ENCODE measurements at regions not wholly inside any gene's neighbourhood (a gene's known extent, or its start where the extent isn't known, plus 50 kb on each side); places are given as distances from the start of the nearest gene placed in this dataset.
A peak's percentile ranks its signal among the peaks of the same experiment; 100 is the strongest.
"Not testable (repeated sequence)": the region's sequence is repeated elsewhere in the genome, so short reads cannot be mapped to it uniquely, and the experiment has no call there.

- peak; percentile 45 for DNase-seq (ENCODE audit: low spot score)
These were observed 301.3 kb upstream of the ADCY2 start for GRCh38 chr5:7094626-7095025.

DNA sequence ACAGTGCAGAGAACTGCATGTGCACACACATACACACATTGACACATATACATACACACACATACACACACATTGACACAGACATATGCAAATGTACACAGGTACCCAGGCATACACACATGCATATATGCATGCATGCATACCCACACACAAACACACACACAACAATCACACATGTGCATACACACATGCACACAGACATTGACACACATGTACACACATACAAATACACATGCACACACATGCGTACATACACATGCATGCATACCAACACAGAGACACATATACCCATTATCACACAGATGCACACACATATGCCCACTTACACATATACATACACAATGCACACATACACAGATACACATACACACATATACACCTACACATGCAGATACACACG is 299.6 kb upstream of the ADCY2 start:
- no peak for DNase-seq (ENCODE audit: low spot score)

DNA sequence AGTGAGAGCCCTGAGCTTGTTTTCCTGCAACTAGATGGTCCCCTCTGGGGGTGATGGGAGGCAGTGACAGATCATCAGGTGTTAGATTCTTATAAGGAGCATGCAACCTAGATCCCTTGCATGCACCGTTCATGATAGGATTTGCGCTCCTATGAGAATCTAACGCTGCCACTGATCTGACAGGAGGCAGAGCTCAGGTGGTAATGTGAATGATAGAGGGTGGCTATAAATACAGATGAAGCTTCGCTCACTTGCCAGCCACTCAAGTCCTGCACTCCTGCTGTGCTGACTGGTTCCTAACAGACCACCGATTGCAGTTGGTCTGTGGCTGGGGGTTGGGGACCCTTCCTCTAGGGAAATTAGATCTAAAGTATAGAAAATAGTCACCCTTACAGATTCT is 290.6 kb upstream of the ADCY2 start:
- no peak for DNase-seq (ENCODE audit: low spot score)

DNA sequence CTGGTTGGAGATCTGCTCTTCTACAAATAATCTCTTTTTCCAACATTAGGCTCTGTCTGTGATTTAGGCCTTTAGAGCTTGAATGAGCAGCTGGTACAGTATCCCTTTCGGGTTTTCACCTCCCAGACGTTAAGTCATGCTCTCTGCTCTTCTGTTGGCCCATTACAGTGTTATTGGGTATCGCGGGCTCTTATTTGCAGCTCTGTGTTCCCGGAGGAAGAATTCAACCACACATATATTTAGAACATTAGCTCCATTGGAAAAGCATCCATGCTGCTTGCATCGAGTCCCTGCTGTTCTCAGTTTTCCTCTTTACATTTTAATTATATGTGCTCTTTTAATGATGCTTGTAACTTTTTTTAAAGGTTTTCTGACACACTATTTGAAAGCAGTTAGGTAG is 278.0 kb upstream of the ADCY2 start:
- no peak for DNase-seq (ENCODE audit: low spot score)

GRCh38 chr5:7131680-7132079 is 264.3 kb upstream of the ADCY2 start:
- no peak for DNase-seq (ENCODE audit: low spot score)

GRCh38 chr5:7146886-7147285 is 249.1 kb upstream of the ADCY2 start:
- no peak for DNase-seq (ENCODE audit: low spot score)

DNA sequence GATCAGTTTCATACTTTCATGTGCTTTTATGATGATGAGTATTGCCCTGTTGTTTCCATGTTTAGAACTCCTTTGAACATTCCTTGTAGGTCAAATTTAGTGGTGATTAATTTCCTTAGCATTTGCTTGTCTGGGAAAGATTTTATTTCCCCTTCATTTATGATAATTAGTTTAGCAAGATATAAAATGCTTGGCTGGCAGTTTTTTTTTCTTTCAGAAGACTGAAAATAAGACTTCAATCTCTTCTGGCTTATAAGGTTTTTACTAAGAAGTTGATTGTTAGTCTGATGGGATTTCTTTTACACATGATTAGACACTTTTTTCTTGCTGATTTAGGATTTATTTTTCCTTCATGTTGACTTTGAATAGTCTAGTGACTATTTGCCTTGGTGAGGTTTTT is 238.9 kb upstream of the ADCY2 start:
- no peak for DNase-seq (ENCODE audit: low spot score)

DNA sequence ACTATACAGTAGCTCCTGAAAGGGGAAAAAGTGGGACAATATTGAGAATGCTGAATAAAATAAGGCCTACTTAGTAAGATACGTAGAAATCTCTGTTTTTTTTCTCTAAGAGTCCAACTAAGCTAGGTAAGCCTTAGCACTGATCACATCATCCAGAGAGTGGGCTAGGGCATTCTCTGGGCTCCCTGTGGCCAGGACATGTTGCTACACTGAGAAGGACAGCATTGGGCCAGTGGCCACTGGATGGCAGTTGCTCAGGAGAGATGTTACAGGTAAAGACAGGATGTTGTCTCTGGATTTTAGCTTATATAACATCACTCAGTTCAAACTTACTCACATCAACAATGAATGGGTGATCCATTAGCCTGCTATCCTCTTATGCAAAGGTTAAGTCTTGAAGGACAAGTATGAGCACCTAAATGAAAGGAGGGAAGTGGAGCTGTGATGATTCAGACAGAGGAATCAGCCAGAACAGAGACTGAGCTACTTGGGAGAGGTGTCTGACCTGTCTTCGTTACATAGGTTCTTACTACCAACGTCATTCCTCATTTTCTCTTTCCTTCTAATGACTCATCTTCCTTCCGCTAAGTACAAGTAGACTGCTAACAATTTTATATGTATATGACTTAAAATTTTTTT is 226.6 kb upstream of the ADCY2 start:
- no peak for DNase-seq (ENCODE audit: low spot score)

GRCh38 chr5:7170785-7171184 is 225.2 kb upstream of the ADCY2 start:
- not testable (repeated sequence) for DNase-seq (ENCODE audit: low spot score)

- no peak for DNase-seq (ENCODE audit: low spot score)
These were observed 216.6 kb upstream of the ADCY2 start for GRCh38 chr5:7179364-7179763.

DNA sequence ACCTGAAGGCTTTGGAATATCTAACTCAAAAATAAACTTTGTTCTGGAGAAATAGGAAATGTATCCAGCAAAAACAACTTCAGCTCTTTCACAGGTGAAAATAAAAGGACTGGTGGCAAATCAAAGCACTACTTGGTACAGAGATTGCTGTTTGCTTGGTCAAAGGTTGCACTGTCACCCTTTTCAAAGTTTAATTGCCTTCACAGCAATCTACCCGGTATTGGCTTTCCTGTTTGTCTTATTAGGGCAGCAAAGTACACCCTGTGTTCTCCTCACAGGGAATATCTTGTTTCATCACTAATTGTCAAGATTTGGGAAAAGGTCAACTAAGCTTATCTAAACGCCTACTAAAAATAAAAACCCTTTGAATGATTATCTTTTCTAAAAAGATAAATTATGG is 214.1 kb upstream of the ADCY2 start:
- DNase-seq (ENCODE audit: low spot score), result no peak

DNA sequence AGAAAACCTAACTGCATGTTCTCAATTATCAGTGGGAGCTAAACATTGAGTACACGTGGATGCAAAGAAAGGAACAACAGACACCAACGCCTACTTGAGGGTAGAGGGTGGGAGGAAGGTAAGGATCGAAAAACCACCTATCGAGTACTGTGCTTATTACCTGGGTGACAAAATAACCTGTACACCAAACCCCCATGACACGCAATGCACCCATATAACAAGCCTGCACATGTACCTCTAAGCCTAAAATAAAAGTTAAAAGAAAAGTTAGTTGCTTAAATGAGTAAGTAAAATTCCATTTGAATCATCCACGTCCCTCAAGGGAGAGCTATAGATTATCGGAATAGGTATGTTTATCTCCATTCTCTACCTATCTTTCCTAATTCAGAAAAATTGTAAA is 210.2 kb upstream of the ADCY2 start:
- DNase-seq (ENCODE audit: low spot score), result no peak

- DNase-seq (ENCODE audit: low spot score), result no peak
These were observed 209.1 kb upstream of the ADCY2 start for GRCh38 chr5:7186818-7187217.

DNA sequence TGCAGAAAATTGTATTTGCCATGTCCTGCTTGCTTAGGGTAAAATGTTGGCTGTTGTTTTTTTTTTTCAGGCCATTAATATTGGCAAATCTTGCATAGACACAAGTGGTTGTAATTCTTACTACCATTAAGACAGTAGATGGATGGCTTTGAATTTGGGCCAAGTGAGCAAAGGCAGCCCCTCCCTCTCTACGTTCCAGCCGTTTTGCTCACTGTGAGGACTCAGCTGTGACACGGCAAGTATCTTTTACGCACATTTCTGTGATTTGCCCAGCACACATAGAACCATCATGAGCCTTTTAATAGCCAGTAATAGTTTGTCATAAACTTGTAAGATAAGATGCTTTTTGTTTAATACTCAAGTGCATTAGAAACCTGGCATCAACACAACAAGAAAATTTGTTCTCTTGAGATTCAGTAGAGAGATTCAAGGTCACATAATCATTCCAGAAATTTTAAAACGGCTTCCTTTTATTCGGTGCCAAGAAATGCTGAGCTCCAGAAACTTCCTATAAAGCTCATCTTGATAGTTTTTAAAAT is 205.2 kb upstream of the ADCY2 start:
- peak; percentile 6 for DNase-seq (ENCODE audit: low spot score)

DNA sequence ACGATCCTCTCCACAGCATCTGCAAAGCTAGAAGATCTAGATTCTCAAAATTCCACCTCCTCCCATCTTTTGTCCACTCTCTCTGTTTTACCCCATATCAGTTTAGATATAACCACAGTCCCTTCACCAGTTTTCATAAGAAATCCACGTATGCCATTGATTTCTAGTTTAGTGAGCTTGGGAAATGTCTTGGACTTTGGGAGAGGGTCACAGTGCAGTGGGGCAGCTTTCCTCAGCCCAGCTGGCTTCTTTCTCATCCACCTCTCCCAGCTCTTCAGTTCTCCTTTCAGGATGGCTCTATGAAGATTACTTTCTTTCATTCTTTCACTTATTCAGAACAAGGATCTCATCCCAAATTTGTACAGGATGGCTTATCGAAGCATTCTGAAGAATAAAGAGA is 203.9 kb upstream of the ADCY2 start:
- no peak for DNase-seq (ENCODE audit: low spot score)

- no peak for DNase-seq (ENCODE audit: low spot score)
These were observed 193.1 kb upstream of the ADCY2 start for GRCh38 chr5:7202846-7203245.

GRCh38 chr5:7207979-7208378 is 188.0 kb upstream of the ADCY2 start:
- no peak for DNase-seq (ENCODE audit: low spot score)

DNA sequence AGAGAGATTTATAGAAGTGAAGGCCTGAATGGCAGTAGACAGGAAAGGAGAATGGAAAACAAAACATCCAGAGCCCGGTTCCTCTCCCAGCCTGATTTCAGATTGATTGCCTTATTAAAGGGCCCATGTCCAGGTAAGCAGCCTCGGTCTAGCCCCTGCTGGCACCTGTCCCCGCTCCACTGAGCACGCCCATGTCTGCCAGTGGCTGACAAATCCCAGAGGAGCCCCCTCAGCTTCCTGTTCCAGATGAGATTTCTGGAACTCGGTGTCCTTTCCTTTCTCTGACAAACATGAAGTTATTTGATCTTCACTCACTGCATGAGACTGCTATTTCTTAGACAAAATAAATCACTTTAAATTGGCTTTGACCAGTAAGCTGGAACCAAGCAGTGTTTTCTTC is 187.0 kb upstream of the ADCY2 start:
- no peak for DNase-seq (ENCODE audit: low spot score)

GRCh38 chr5:7209658-7210057 is 186.3 kb upstream of the ADCY2 start:
- DNase-seq (ENCODE audit: low spot score), result no peak

DNA sequence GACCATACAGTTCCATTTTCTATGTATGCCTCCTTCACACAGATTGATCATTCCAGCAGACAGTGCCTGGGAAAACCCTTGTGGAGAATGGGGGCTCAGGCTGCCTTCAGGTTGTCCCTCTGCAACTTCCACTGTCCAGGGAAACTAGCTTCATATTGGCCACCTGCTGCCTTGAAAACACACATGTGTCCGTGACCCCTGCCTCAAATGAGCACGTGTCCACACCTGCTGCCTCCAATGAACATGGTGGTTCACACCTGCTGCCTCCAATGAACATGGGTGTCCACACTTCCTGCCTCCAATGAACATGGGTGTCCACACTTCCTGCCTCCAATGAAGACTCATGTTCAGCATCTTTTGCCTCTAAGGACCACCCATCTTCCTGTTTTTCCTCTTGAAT is 185.4 kb upstream of the ADCY2 start:
- DNase-seq (ENCODE audit: low spot score), result no peak

- no peak for DNase-seq (ENCODE audit: low spot score)
These were observed 182.4 kb upstream of the ADCY2 start for GRCh38 chr5:7213525-7213924.

- no peak for DNase-seq (ENCODE audit: low spot score)
These were observed 181.0 kb upstream of the ADCY2 start for GRCh38 chr5:7214906-7215416.

- DNase-seq (ENCODE audit: low spot score), result no peak
These were observed 177.8 kb upstream of the ADCY2 start for GRCh38 chr5:7218141-7218540.

DNA sequence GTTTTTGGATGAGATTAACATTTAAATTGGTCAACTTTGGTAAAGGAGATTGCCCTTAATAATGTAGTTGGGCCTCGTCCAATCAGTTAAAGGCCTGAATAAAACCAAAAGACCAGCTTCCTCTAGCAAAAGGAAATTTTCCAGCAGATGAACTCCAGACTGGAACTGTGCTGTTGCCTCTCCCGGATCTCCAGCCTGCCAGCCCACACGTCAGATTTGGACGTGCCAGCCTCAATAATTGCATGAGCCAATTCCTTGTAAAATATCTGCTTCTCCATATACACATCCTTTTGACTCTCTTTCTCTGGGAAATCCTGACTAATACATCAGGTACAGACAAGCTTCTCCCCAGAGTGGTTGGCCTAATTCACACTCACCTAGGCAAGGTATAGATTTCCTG is 175.8 kb upstream of the ADCY2 start:
- DNase-seq (ENCODE audit: low spot score), result no peak

Data from LoVo (cell line).